Neutrophil (primary cell): ENCODE measurements at regions not wholly inside any gene's neighbourhood (a gene's known extent, or its start where the extent isn't known, plus 50 kb on each side); places are given as distances from the start of the nearest gene placed in this dataset.

Experiments used
- H3K27ac ChIP-seq: fragments of 200-600 bp; sonication (generic); 2 replicates; pipeline ENCODE4 v1.5.1; 2016; ENCODE audit warnings: mild to moderate bottlenecking, moderate library complexity
- H3K27me3 ChIP-seq: fragments of 200-600 bp; sonication (generic); 2 replicates; pipeline ENCODE4 v1.6.0; 2016; ENCODE audit warnings: mild to moderate bottlenecking
- H3K36me3 ChIP-seq: fragments of 200-600 bp; sonication (generic); 2 replicates; pipeline ENCODE4 v1.5.1; 2017
- H3K4me1 ChIP-seq, 2 experiments: fragments of 200-600 bp in 1 of 2; sonication (generic) in 1 of 2; 1 replicate in 1 of 2; 2 replicates in 1 of 2; pipeline versions ENCODE4 v1.5.1 to v1.6.1; 2013 to 2016; ENCODE audit warnings: low read depth in 1 of 2, low read length in 1 of 2, mild to moderate bottlenecking in 1 of 2, moderate library complexity in 1 of 2; ENCODE audit not compliant: control insufficient read depth in 1 of 2, insufficient read depth in 1 of 2
- H3K4me3 ChIP-seq, 2 experiments: fragments of 200-600 bp in 1 of 2; sonication (generic) in 1 of 2; 1 replicate in 1 of 2; 2 replicates in 1 of 2; pipeline ENCODE4 v1.5.1; 2013 to 2016; ENCODE audit warnings: low read depth in 1 of 2, low read length in 1 of 2, mild to moderate bottlenecking in 1 of 2, moderate library complexity in 1 of 2
- H3K9me3 ChIP-seq: fragments of 200-600 bp; sonication (generic); 2 replicates; pipeline ENCODE4 v1.5.1; 2016
- CTCF ChIP-seq: fragments of 200-600 bp; sonication (generic); IDR thresholded peaks from 2 replicates; pipeline ENCODE4 v1.5.1; 2016; ENCODE audit warnings: antibody characterized with exemption

- H3K27me3 ChIP-seq: no peaks in the 10 kb centered on the region
- no peaks in the 10 kb centered on the region for H3K36me3 ChIP-seq
- no peak overlapping the region for H3K4me3 ChIP-seq
- H3K27ac ChIP-seq: no peak overlapping the region
- no peaks in the 10 kb centered on the region for H3K9me3 ChIP-seq
- no peak for TF ChIP-seq CTCF
- no peaks in the 10 kb centered on the region for H3K4me1 ChIP-seq
Measured at GRCh38 chr2:17124575-17125318, 393.5 kb downstream of the RAD51AP2 start.

- Histone ChIP-seq H3K9me3 (no peaks in the 10 kb centered on the region), H3K4me3 (no peak overlapping the region), H3K27me3 (no peaks in the 10 kb centered on the region), H3K27ac (no peak overlapping the region), H3K4me1 (no peaks in the 10 kb centered on the region), H3K36me3 (no peaks in the 10 kb centered on the region)
- no peak for TF ChIP-seq CTCF
Measured at GRCh38 chr2:17122887-17123501, 395.2 kb downstream of the RAD51AP2 start.

- no peaks in the 10 kb centered on the region for H3K36me3 ChIP-seq
- H3K4me1 ChIP-seq: no peaks in the 10 kb centered on the region
- no peak for TF ChIP-seq CTCF
- H3K27ac ChIP-seq: no peak overlapping the region
- no peaks in the 10 kb centered on the region for H3K9me3 ChIP-seq
- no peaks in the 10 kb centered on the region for H3K27me3 ChIP-seq
- H3K4me3 ChIP-seq: no peak overlapping the region
Measured at GRCh38 chr2:17115466-17115865, 402.8 kb downstream of the RAD51AP2 start.

- no peak overlapping the region for H3K4me3 ChIP-seq
- H3K27ac ChIP-seq: no peak overlapping the region
- H3K36me3 ChIP-seq: no peaks in the 10 kb centered on the region
- no peak for TF ChIP-seq CTCF
- H3K27me3 ChIP-seq: no peaks in the 10 kb centered on the region
- no peaks in the 10 kb centered on the region for H3K9me3 ChIP-seq
- H3K4me1 ChIP-seq: no peaks in the 10 kb centered on the region
Measured at GRCh38 chr2:17115042-17115441, 403.2 kb downstream of the RAD51AP2 start.

GRCh38 chr2:17107871-17108270, 410.4 kb downstream of the RAD51AP2 start:
- Histone ChIP-seq H3K4me1 (no peaks in the 10 kb centered on the region), H3K4me3 (no peak overlapping the region)

More at GRCh38 chr2:17107871-17108270, 410.4 kb downstream of the RAD51AP2 start:
- no peaks in the 10 kb centered on the region for H3K27me3 ChIP-seq
- no peak overlapping the region for H3K27ac ChIP-seq
- H3K9me3 ChIP-seq: no peaks in the 10 kb centered on the region
- no peaks in the 10 kb centered on the region for H3K36me3 ChIP-seq
- no peak for TF ChIP-seq CTCF
